GM23338 (cell line): ENCODE measurements at regions not wholly inside any gene's neighbourhood (a gene's known extent, or its start where the extent isn't known, plus 50 kb on each side); places are given as distances from the start of the nearest gene placed in this dataset.

ENCODE experiments used
- CREB1 ChIP-seq: fragments of 250-450 bp; sonication (Bioruptor Pico); IDR thresholded peaks from 2 replicates; pipeline ENCODE4 v1.5.0; 2020; ENCODE audit warnings: low read depth, mild to moderate bottlenecking, moderate library complexity
- EZH2 ChIP-seq: fragments of 200-600 bp; sonication (generic); IDR thresholded peaks from one replicate; pipeline ENCODE4 v1.8.0; 2017; ENCODE audit warnings: antibody characterized with exemption, mild to moderate bottlenecking, low read depth; ENCODE audit not compliant: unreplicated experiment
- EZH2phosphoT487 ChIP-seq: fragments of 200-600 bp; sonication (generic); IDR thresholded peaks from one replicate; pipeline ENCODE4 v1.8.1; 2018; ENCODE audit warnings: antibody characterized with exemption; ENCODE audit not compliant: unreplicated experiment
- JUNB ChIP-seq: IDR thresholded peaks from one replicate; pipeline ENCODE4 v1.6.1; 2016; ENCODE audit warnings: antibody characterized with exemption; ENCODE audit not compliant: unreplicated experiment
- NANOG ChIP-seq: IDR thresholded peaks from 2 replicates; pipeline ENCODE4 v1.6.1; 2016; ENCODE audit warnings: antibody characterized with exemption, borderline replicate concordance
- REST ChIP-seq: IDR thresholded peaks from one replicate; pipeline ENCODE4 v1.6.1; 2018; ENCODE audit warnings: antibody characterized with exemption; ENCODE audit not compliant: unreplicated experiment
- STAT1 ChIP-seq: IDR thresholded peaks from one replicate; pipeline ENCODE4 v1.6.1; 2016; ENCODE audit warnings: antibody characterized with exemption; ENCODE audit not compliant: unreplicated experiment
- ZNF331 ChIP-seq: fragments of 250-450 bp; sonication (Bioruptor Pico); IDR thresholded peaks from 2 replicates; pipeline ENCODE4 v1.5.0; 2020; ENCODE audit warnings: low read depth, mild to moderate bottlenecking, moderate library complexity
- ZNF462 ChIP-seq: fragments of 250-450 bp; sonication (Bioruptor Pico); IDR thresholded peaks from 2 replicates; pipeline ENCODE4 v1.5.0; 2020; ENCODE audit warnings: mild to moderate bottlenecking, moderate library complexity
- TF ChIP-seq, protein P1 (sequence below): IDR thresholded peaks from 2 replicates; pipeline ENCODE4 v1.6.1; 2016; ENCODE audit warnings: antibody characterized with exemption

DNA sequence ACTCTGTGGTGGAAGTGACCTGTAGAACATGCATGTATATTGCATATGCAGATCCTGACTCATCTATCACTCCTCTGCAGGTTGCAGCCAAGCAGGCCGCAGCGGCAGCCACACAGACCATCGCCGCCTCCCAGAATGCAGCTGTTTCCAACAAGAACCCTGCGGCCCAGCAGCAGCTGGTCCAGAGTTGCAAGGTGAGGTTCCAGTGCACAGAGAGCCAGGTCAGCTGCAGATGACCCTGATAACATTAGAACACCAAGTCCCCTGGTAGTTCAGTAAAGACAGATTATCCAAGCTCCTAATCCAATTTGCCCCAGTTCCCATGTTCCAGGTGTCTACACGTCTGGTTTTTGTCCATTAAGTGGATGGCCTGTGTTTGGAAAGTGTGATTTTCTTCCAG, 325.1 kb upstream of the TPM1 start (continued):
- no peak for TF ChIP-seq ZNF462 (CRISPR knock-in tag)
- TF ChIP-seq REST, result no peak
- no peak for TF ChIP-seq NANOG
- no peak for TF ChIP-seq STAT1
- TF ChIP-seq JUNB, result no peak
- TF ChIP-seq ZNF331 (CRISPR knock-in tag), result no peak
- TF ChIP-seq EZH2phosphoT487, result no peak
- TF ChIP-seq, protein P1, sequence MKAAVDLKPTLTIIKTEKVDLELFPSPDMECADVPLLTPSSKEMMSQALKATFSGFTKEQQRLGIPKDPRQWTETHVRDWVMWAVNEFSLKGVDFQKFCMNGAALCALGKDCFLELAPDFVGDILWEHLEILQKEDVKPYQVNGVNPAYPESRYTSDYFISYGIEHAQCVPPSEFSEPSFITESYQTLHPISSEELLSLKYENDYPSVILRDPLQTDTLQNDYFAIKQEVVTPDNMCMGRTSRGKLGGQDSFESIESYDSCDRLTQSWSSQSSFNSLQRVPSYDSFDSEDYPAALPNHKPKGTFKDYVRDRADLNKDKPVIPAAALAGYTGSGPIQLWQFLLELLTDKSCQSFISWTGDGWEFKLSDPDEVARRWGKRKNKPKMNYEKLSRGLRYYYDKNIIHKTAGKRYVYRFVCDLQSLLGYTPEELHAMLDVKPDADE, result no peak
- TF ChIP-seq EZH2, result no peak
- no peak for TF ChIP-seq CREB1
